OCI-LY1 (cell line): ENCODE measurements at regions not wholly inside any gene's neighbourhood (a gene's known extent, or its start where the extent isn't known, plus 50 kb on each side); places are given as distances from the start of the nearest gene placed in this dataset.

Experiments used
- H2AFZ ChIP-seq: fragments of 200-600 bp; sonication (generic), shearing (Covaris generic); 2 replicates; pipeline ENCODE4 v1.6.0; 2014; ENCODE audit warnings: antibody characterized with exemption, mild to moderate bottlenecking, low read length
- H3F3A ChIP-seq: fragments of 200-600 bp; sonication (generic), shearing (Covaris generic); 2 replicates; pipeline ENCODE4 v1.6.0; 2014; ENCODE audit warnings: mild to moderate bottlenecking, antibody characterized with exemption, low read length, moderate library complexity; ENCODE audit not compliant: insufficient read depth
- H3K27ac ChIP-seq: fragments of 200-600 bp; sonication (generic); 2 replicates; pipeline ENCODE4 v1.5.1; 2014; ENCODE audit warnings: low read length, mixed run types, mild to moderate bottlenecking, low read depth; ENCODE audit not compliant: poor library complexity, severe bottlenecking
- H3K27me3 ChIP-seq: fragments of 200-600 bp; sonication (generic); 2 replicates; pipeline ENCODE4 v1.6.0; 2014; ENCODE audit warnings: antibody characterized with exemption, mild to moderate bottlenecking, low read length, moderate library complexity; ENCODE audit not compliant: insufficient read depth
- H3K36me3 ChIP-seq: fragments of 200-600 bp; sonication (generic); 2 replicates; pipeline ENCODE4 v1.6.1; 2014; ENCODE audit warnings: mild to moderate bottlenecking, antibody characterized with exemption, low read length, moderate library complexity, mixed read lengths; ENCODE audit not compliant: insufficient read depth
- H3K4me1 ChIP-seq: fragments of 200-600 bp; sonication (generic); 2 replicates; pipeline ENCODE4 v1.5.1; 2014; ENCODE audit warnings: mild to moderate bottlenecking, low read length, moderate library complexity; ENCODE audit not compliant: insufficient read depth, severe bottlenecking
- H3K4me2 ChIP-seq: fragments of 200-600 bp; sonication (generic), shearing (Covaris generic); 2 replicates; pipeline ENCODE4 v1.6.1; 2014; ENCODE audit warnings: low read length
- H3K4me3 ChIP-seq: fragments of 200-600 bp; sonication (generic); 2 replicates; pipeline ENCODE4 v1.5.1; 2014; ENCODE audit warnings: low read length, low read depth, mild to moderate bottlenecking, mixed read lengths; ENCODE audit not compliant: poor library complexity, severe bottlenecking
- H3K79me2 ChIP-seq: fragments of 200-600 bp; shearing (Covaris generic); 2 replicates; pipeline ENCODE4 v1.6.1; 2016; ENCODE audit warnings: mixed run types, low read length, mixed read lengths; ENCODE audit not compliant: insufficient read depth
- H3K9ac ChIP-seq: fragments of 200-600 bp; sonication (generic), shearing (Covaris generic); 2 replicates; pipeline ENCODE4 v1.6.1; 2014; ENCODE audit warnings: mild to moderate bottlenecking, low read length, mixed read lengths
- H3K9me2 ChIP-seq: fragments of 200-600 bp; sonication (generic), shearing (Covaris generic); 2 replicates; pipeline ENCODE4 v1.6.1; 2014; ENCODE audit warnings: low read depth, mild to moderate bottlenecking, low read length, mixed read lengths
- H3K9me3 ChIP-seq: fragments of 200-600 bp; shearing (Covaris generic); 2 replicates; pipeline ENCODE4 v1.6.1; 2014; ENCODE audit warnings: low read length, mixed read lengths
- H4K20me1 ChIP-seq: fragments of 200-600 bp; sonication (generic), shearing (Covaris generic); 2 replicates; pipeline ENCODE4 v1.6.0; 2016; ENCODE audit warnings: mild to moderate bottlenecking, low read length; ENCODE audit not compliant: insufficient read depth
- EZH2 ChIP-seq: fragments of 200-600 bp; sonication (generic), shearing (Covaris generic); IDR thresholded peaks from 2 replicates; pipeline ENCODE4 v1.8.0; 2017; ENCODE audit warnings: borderline replicate concordance, mixed run types, mild to moderate bottlenecking, antibody characterized with exemption, low read length, moderate library complexity, mixed read lengths
- TF ChIP-seq, protein P1 (sequence below): fragments of 200-600 bp; sonication (generic), shearing (Covaris generic); IDR thresholded peaks from 2 replicates; pipeline ENCODE4 v1.5.1; 2017; ENCODE audit warnings: mild to moderate bottlenecking, antibody characterized with exemption, low read length, moderate library complexity, mixed read lengths

DNA sequence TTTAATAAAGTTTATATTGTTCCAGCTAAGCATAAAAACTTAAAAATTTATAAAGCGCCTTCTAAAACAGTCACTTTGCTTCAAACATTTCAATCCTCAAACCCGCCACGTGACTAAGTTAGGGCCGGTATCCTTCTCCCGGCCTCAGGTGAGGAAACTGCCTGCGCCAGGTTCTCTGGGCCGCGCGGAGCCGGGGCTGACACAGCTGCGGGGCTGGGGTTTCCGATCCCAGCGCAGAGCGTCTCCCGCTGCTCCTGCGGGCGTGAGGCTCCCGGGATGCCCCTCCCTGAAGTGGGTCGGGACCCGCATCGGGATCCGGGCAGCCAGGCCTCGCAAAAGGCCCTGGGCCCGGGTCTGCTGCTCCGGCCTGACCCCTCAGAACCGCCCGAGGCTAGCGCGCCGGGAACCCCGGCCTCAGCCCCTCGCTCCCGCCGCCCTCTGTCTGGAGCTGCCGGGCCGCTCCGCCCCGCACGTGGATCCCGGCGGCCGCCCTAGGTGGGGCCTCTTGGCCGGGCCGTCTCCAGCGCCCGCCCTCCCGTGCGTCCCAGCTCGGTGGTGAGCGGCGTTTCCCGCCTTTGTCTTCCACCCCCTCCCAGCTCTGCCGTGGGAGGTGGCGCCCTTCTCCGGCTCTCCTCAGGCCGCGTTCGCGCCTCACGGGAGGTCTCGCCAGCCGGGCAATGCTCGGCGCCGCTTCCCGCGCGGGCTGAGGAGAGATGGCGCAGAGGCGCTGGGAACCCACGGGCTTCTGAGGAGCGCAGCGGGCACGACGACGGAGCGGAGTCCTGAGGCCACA lies 267.9 kb downstream of the DLL1 start:
- H3F3A ChIP-seq, result no peaks in the 10 kb centered on the region
- H3K4me1 ChIP-seq, result no peaks in the 10 kb centered on the region
- no peaks in the 10 kb centered on the region for H3K36me3 ChIP-seq
- H3K9me3 ChIP-seq, result no peaks in the 10 kb centered on the region
- no peaks in the 10 kb centered on the region for H4K20me1 ChIP-seq
- H2AFZ ChIP-seq, result no peak overlapping the region
- no peak overlapping the region for H3K9ac ChIP-seq
- no peaks in the 10 kb centered on the region for H3K79me2 ChIP-seq
- no peaks in the 10 kb centered on the region for H3K27me3 ChIP-seq
- H3K9me2 ChIP-seq, result no peaks in the 10 kb centered on the region
- no peak overlapping the region for H3K4me3 ChIP-seq
- no peak overlapping the region for H3K4me2 ChIP-seq
- no peak overlapping the region for H3K27ac ChIP-seq
- TF ChIP-seq, protein P1, sequence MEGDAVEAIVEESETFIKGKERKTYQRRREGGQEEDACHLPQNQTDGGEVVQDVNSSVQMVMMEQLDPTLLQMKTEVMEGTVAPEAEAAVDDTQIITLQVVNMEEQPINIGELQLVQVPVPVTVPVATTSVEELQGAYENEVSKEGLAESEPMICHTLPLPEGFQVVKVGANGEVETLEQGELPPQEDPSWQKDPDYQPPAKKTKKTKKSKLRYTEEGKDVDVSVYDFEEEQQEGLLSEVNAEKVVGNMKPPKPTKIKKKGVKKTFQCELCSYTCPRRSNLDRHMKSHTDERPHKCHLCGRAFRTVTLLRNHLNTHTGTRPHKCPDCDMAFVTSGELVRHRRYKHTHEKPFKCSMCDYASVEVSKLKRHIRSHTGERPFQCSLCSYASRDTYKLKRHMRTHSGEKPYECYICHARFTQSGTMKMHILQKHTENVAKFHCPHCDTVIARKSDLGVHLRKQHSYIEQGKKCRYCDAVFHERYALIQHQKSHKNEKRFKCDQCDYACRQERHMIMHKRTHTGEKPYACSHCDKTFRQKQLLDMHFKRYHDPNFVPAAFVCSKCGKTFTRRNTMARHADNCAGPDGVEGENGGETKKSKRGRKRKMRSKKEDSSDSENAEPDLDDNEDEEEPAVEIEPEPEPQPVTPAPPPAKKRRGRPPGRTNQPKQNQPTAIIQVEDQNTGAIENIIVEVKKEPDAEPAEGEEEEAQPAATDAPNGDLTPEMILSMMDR, result no peak
- no peak for TF ChIP-seq EZH2

DNA sequence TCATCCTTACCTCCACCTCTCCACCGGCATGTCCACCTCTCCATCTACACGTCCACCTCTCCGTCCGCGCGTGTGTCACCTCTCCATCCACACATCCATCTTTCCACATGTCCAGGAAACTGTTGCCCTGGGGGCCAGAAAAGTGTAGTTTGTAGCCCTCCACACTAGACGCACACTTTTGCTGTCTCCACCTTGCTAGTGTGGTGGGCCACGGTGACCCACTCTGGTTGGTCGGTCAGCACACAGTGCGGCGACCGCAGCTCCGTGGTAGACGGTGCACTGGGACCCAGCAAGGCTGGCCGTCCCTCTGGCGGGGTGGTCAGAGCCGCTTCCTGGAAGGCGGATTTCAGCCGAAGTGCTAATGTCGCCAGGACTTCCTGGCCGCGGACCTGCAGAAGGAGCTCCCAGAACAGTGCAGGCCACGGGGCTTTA lies 268.6 kb downstream of the DLL1 start:
- no peaks in the 10 kb centered on the region for H3F3A ChIP-seq
- no peaks in the 10 kb centered on the region for H3K9me3 ChIP-seq
- H3K4me3 ChIP-seq, result no peak overlapping the region
- no peaks in the 10 kb centered on the region for H3K9me2 ChIP-seq
- H3K36me3 ChIP-seq, result no peaks in the 10 kb centered on the region
- no peaks in the 10 kb centered on the region for H3K27me3 ChIP-seq
- no peaks in the 10 kb centered on the region for H3K79me2 ChIP-seq
- no peaks in the 10 kb centered on the region for H3K4me1 ChIP-seq
- no peak overlapping the region for H3K27ac ChIP-seq
- no peaks in the 10 kb centered on the region for H4K20me1 ChIP-seq
- H3K4me2 ChIP-seq, result no peak overlapping the region
- H3K9ac ChIP-seq, result no peak overlapping the region
- H2AFZ ChIP-seq, result no peak overlapping the region
- TF ChIP-seq, protein P1, result no peak
- no peak for TF ChIP-seq EZH2

- Histone ChIP-seq H3K27ac (no peak overlapping the region), H3K9me2 (no peaks in the 10 kb centered on the region), H3K4me2 (no peak overlapping the region), H3K4me1 (no peaks in the 10 kb centered on the region), H3F3A (no peaks in the 10 kb centered on the region), H2AFZ (no peak overlapping the region), H4K20me1 (no peaks in the 10 kb centered on the region), H3K36me3 (no peaks in the 10 kb centered on the region), H3K4me3 (no peak overlapping the region), H3K9ac (no peak overlapping the region), H3K27me3 (no peaks in the 10 kb centered on the region), H3K79me2 (no peaks in the 10 kb centered on the region), H3K9me3 (no peaks in the 10 kb centered on the region)
- no peak for TF ChIP-seq EZH2
- TF ChIP-seq, protein P1, result no peak
Observed at GRCh38 chr6:170021579-170021978, 269.3 kb downstream of the DLL1 start.
